IMR-90 (cell line): ENCODE measurements at regions not wholly inside any gene's neighbourhood (a gene's known extent, or its start where the extent isn't known, plus 50 kb on each side); places are given as distances from the start of the nearest gene placed in this dataset.

Experiments used
- ATAC-seq: fragments of 200-7000 bp; cut with Tn5 transposase; 2 replicates; pipeline ENCODE4 v1.9.1; 2020; ENCODE audit warnings: low read depth, mild to moderate bottlenecking, moderate library complexity
- BruUV-seq: library from RNA; stranded (reverse); fragments of 400-500 nt; replicated peaks from 2 replicates; lab custom pipeline; 2021; lab: Mats Ljungman, UMichigan
- CTCF ChIA-PET: fragments of 300-600 bp; formaldehyde crosslinking; extraction: SDS; loops from one replicate; lab custom pipeline; 2021; ENCODE audit warnings: antibody characterized with exemption; lab: Yijun Ruan, JAX
- POLR2A ChIA-PET: fragments of 300-600 bp; sonication (Branson Sonifier 250); formaldehyde crosslinking; loops from one replicate; lab custom pipeline; 2022; ENCODE audit warnings: antibody characterized with exemption; ENCODE audit not compliant: unreplicated experiment; lab: Charles Lee
- DNase-seq: peaks from one replicate; pipeline ENCODE4 v3.0.0; 2013
- H2AFZ ChIP-seq: replicated peaks from 2 replicates; pipeline ENCODE3; 2013; ENCODE audit warnings: low read length, mild to moderate bottlenecking; ENCODE audit not compliant: poor library complexity
- H2AK5ac ChIP-seq: 2 replicates; pipeline ENCODE4 v1.6.1; 2013; ENCODE audit warnings: low read depth, low read length, inconsistent platforms
- H2AK9ac ChIP-seq: replicated peaks from 2 replicates; pipeline ENCODE3; 2013; ENCODE audit warnings: mild to moderate bottlenecking, low read depth, low read length, moderate library complexity; ENCODE audit not compliant: poor library complexity
- H2BK120ac ChIP-seq: 2 replicates; pipeline ENCODE4 v1.6.1; 2013; ENCODE audit warnings: low read depth, low read length, inconsistent platforms
- H2BK15ac ChIP-seq: 3 replicates; pipeline ENCODE4 v1.6.1; 2013; ENCODE audit warnings: low read depth, low read length, inconsistent platforms
- H2BK20ac ChIP-seq: 2 replicates; pipeline ENCODE4 v1.6.1; 2013; ENCODE audit warnings: low read depth, mild to moderate bottlenecking, inconsistent platforms, low read length, moderate library complexity
- H2BK5ac ChIP-seq: 2 replicates; pipeline ENCODE4 v1.6.1; 2013; ENCODE audit warnings: mild to moderate bottlenecking, low read depth, low read length, inconsistent platforms; ENCODE audit not compliant: poor library complexity, severe bottlenecking
- H3K14ac ChIP-seq: replicated peaks from 2 replicates; pipeline ENCODE4 v1.6.1; 2013; ENCODE audit warnings: low read depth, low read length, inconsistent platforms
- H3K18ac ChIP-seq: 2 replicates; pipeline ENCODE4 v1.6.1; 2013; ENCODE audit warnings: low read depth, low read length, control low read depth
- H3K23ac ChIP-seq: 2 replicates; pipeline ENCODE4 v1.6.1; 2013; ENCODE audit warnings: low read depth, low read length, inconsistent platforms
- H3K27ac ChIP-seq: 2 replicates; pipeline ENCODE4 v1.5.1; 2013; ENCODE audit warnings: mild to moderate bottlenecking, control low read depth, low read length; ENCODE audit not compliant: insufficient read depth
- H3K27me3 ChIP-seq: 2 replicates; pipeline ENCODE4 v1.6.1; 2013; ENCODE audit warnings: low read length; ENCODE audit not compliant: control insufficient read depth, insufficient read depth
- H3K36me3 ChIP-seq: 2 replicates; pipeline ENCODE4 v1.6.1; 2013; ENCODE audit warnings: low read length, mixed read lengths; ENCODE audit not compliant: control insufficient read depth, insufficient read depth
- H3K4ac ChIP-seq: 2 replicates; pipeline ENCODE4 v1.6.1; 2013; ENCODE audit warnings: low read depth, low read length, inconsistent platforms
- H3K4me1 ChIP-seq: 2 replicates; pipeline ENCODE4 v1.6.1; 2013; ENCODE audit warnings: low read length, mixed read lengths; ENCODE audit not compliant: control insufficient read depth, insufficient read depth
- H3K4me2 ChIP-seq: 2 replicates; pipeline ENCODE4 v1.6.1; 2013; ENCODE audit warnings: low read depth, mild to moderate bottlenecking, control low read depth, low read length, moderate library complexity
- H3K4me3 ChIP-seq: 2 replicates; pipeline ENCODE4 v1.5.1; 2013; ENCODE audit warnings: low read depth, mild to moderate bottlenecking, control low read depth, low read length, moderate library complexity; ENCODE audit not compliant: insufficient read depth
- H3K56ac ChIP-seq: 2 replicates; pipeline ENCODE4 v1.6.1; 2013; ENCODE audit warnings: low read length, inconsistent platforms; ENCODE audit not compliant: insufficient read depth; ENCODE audit errors: extremely low read depth
- H3K79me1 ChIP-seq, 2 experiments: 2 replicates each; pipeline ENCODE4 v1.6.1; 2013; ENCODE audit warnings: low read length in 2 of 2, inconsistent platforms in 1 of 2, low read depth in 1 of 2
- H3K9ac ChIP-seq: 2 replicates; pipeline ENCODE4 v1.6.1; 2013; ENCODE audit warnings: low read depth, low read length, control low read depth
- H3K9me1 ChIP-seq: 2 replicates; pipeline ENCODE4 v1.6.1; 2013; ENCODE audit warnings: low read length, inconsistent platforms; ENCODE audit not compliant: insufficient read depth
- H3K9me3 ChIP-seq: 2 replicates; pipeline ENCODE4 v1.6.1; 2013; ENCODE audit warnings: low read length; ENCODE audit not compliant: control insufficient read depth, insufficient read depth
- H4K20me1 ChIP-seq: 2 replicates; pipeline ENCODE4 v1.6.1; 2013; ENCODE audit warnings: low read length, inconsistent platforms; ENCODE audit not compliant: insufficient read depth
- H4K5ac ChIP-seq: 2 replicates; pipeline ENCODE4 v1.6.1; 2013; ENCODE audit warnings: mild to moderate bottlenecking, low read depth, low read length, control low read depth
- H4K8ac ChIP-seq, 2 experiments: 2 replicates each; pipeline ENCODE4 v1.6.1; 2013; ENCODE audit warnings: low read depth in 2 of 2, low read length in 2 of 2, control low read depth in 1 of 2, inconsistent platforms in 1 of 2
- H4K91ac ChIP-seq: 2 replicates; pipeline ENCODE4 v1.6.1; 2013; ENCODE audit warnings: low read depth, low read length, inconsistent platforms; ENCODE audit not compliant: insufficient read depth
- BHLHE40 ChIP-seq: fragments of 150-350 bp; IDR thresholded peaks from 2 replicates; pipeline ENCODE4 v1.6.1; 2016; ENCODE audit warnings: mild to moderate bottlenecking, low read depth, low read length
- CEBPB ChIP-seq: IDR thresholded peaks from 2 replicates; pipeline ENCODE4 v1.6.1; 2012; ENCODE audit warnings: low read depth, low read length, improper control_type of control experiment
- CHD1 ChIP-seq: IDR thresholded peaks from 2 replicates; pipeline ENCODE4 v1.6.1; 2012; ENCODE audit warnings: low read depth, low read length, improper control_type of control experiment
- FOS ChIP-seq: fragments of 150-350 bp; IDR thresholded peaks from 2 replicates; pipeline ENCODE4 v1.6.1; 2016; ENCODE audit warnings: low read depth, low read length
- MAFK ChIP-seq: IDR thresholded peaks from 2 replicates; pipeline ENCODE4 v1.6.1; 2012; ENCODE audit warnings: low read depth, low read length, improper control_type of control experiment
- MAZ ChIP-seq: IDR thresholded peaks from 2 replicates; pipeline ENCODE4 v1.6.1; 2012; ENCODE audit warnings: low read depth, mild to moderate bottlenecking, low read length, improper control_type of control experiment, moderate library complexity, borderline replicate concordance
- MXI1 ChIP-seq: IDR thresholded peaks from 2 replicates; pipeline ENCODE4 v1.6.1; 2012; ENCODE audit warnings: low read depth, mild to moderate bottlenecking, low read length, moderate library complexity, borderline replicate concordance
- NFE2L2 ChIP-seq: fragments of 150-350 bp; IDR thresholded peaks from 2 replicates; pipeline ENCODE4 v1.6.1; 2016; ENCODE audit warnings: low read depth, mild to moderate bottlenecking, low read length
- POLR2A ChIP-seq: IDR thresholded peaks from 2 replicates; pipeline ENCODE4 v1.6.1; 2012; ENCODE audit warnings: mild to moderate bottlenecking, low read depth, low read length
- RAD21 ChIP-seq: IDR thresholded peaks from 2 replicates; pipeline ENCODE4 v1.6.1; 2012; ENCODE audit warnings: low read length, improper control_type of control experiment
- RFX5 ChIP-seq: IDR thresholded peaks from 2 replicates; pipeline ENCODE4 v1.8.0; 2012; ENCODE audit warnings: low read depth, mild to moderate bottlenecking, low read length, moderate library complexity
- SMC3 ChIP-seq: fragments of 150-350 bp; IDR thresholded peaks from 2 replicates; pipeline ENCODE4 v1.6.1; 2016; ENCODE audit warnings: low read depth, mild to moderate bottlenecking, antibody characterized with exemption, low read length, moderate library complexity
- WGBS, 2 experiments: methylation state at CpG; one replicate each; pipeline versions ENCODE4 v1.1.5 to v1.1.7; 2013; ENCODE audit warnings: missing lambda C conversion rate in 2 of 2; ENCODE audit not compliant: insufficient read length in 1 of 2; ENCODE audit errors: extremely low coverage in 2 of 2; 5-methylcytosine and 5-hydroxymethylcytosine counted together
- dilution Hi-C: fragments of 300-500 bp; cut with HindIII; formaldehyde crosslinking; loops from one replicate; pipeline ENCODE4 v1.14.3; 2018; ENCODE audit warnings: low sequenced_read_pairs; ENCODE audit not compliant: unreplicated experiment
- in situ Hi-C: fragments of 300-500 bp; cut with MboI; formaldehyde crosslinking; loops from 3 replicates; pipeline ENCODE4 v1.14.3; 2019; ENCODE audit warnings: low sequenced_read_pairs, inconsistent platforms, mixed read lengths
- intact Hi-C: fragments of 100-400 bp; cut with micrococcal nuclease; formaldehyde crosslinking; loops from 2 replicates; pipeline ENCODE4 v1.10.0; 2022
- TF ChIP-seq, protein P1 (sequence below): conservative IDR thresholded peaks from 2 replicates; pipeline ENCODE4 v1.5.1; 2012; ENCODE audit warnings: mild to moderate bottlenecking, low read depth, low read length, improper control_type of control experiment
- TF ChIP-seq, protein P2 (sequence below): fragments of 150-350 bp; IDR thresholded peaks from 2 replicates; pipeline ENCODE4 v1.6.1; 2017; ENCODE audit warnings: mild to moderate bottlenecking, antibody characterized with exemption, low read length, low read depth
- TF ChIP-seq, protein P3 (sequence below): fragments of 150-350 bp; IDR thresholded peaks from 2 replicates; pipeline ENCODE4 v1.6.1; 2016; ENCODE audit warnings: low read depth, mild to moderate bottlenecking, low read length, moderate library complexity, borderline replicate concordance

DNA sequence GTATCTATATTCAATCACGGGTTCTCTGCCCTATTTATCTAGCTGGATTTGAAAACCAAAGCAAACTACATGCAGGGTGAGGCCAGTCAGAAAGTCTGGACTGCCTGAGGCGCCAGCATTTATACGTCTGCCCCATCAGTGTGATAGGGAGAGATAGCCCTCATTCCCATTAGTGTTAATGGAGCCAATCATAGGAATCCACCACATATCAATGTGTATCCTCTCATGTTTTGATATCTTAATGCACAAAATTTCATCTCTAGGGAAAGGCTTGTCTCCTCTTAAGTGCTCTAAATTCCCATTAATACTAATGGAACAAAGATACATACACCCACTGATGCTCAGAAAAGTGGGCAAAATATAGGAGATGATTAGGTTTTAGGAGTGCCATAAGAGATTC lies 376.2 kb downstream of the BTBD3 start:
- H2AFZ ChIP-seq: no peak overlapping the region
- H4K91ac ChIP-seq: no peak overlapping the region
- H3K23ac ChIP-seq: no peak overlapping the region
- H3K9me3 ChIP-seq: peaks cover 10% of the 10 kb centered on the region; the same call in 1 of the 2 replicates
- no peak overlapping the region for H4K5ac ChIP-seq
- no peak overlapping the region for H3K18ac ChIP-seq
- ChIA-PET POLR2A (no interaction called here), CTCF (no interaction called here)
- DNase-seq (no peak), ATAC-seq (no peak)
- no peak overlapping the region for H3K4me2 ChIP-seq
- no peak overlapping the region for H3K4ac ChIP-seq
- dilution Hi-C loops: no loop called here
- no peaks in the 10 kb centered on the region for H3K79me1 ChIP-seq
- no CpG with 5 or more reads among the region's 3 CpGs for WGBS, 2 experiments
- BruUV-seq: no TSS peak
- no peak overlapping the region for H3K9ac ChIP-seq
- no peaks in the 10 kb centered on the region for H4K20me1 ChIP-seq
- intact Hi-C loops: no loop called here
- TF ChIP-seq BHLHE40: no peak
- TF ChIP-seq MAFK: no peak
- TF ChIP-seq MXI1: no peak
- no peak for TF ChIP-seq RFX5
- no peak for TF ChIP-seq RAD21
- no peak for TF ChIP-seq MAZ
- TF ChIP-seq CEBPB: no peak
- TF ChIP-seq FOS: no peak
- no peak for TF ChIP-seq SMC3
- TF ChIP-seq, protein P1, sequence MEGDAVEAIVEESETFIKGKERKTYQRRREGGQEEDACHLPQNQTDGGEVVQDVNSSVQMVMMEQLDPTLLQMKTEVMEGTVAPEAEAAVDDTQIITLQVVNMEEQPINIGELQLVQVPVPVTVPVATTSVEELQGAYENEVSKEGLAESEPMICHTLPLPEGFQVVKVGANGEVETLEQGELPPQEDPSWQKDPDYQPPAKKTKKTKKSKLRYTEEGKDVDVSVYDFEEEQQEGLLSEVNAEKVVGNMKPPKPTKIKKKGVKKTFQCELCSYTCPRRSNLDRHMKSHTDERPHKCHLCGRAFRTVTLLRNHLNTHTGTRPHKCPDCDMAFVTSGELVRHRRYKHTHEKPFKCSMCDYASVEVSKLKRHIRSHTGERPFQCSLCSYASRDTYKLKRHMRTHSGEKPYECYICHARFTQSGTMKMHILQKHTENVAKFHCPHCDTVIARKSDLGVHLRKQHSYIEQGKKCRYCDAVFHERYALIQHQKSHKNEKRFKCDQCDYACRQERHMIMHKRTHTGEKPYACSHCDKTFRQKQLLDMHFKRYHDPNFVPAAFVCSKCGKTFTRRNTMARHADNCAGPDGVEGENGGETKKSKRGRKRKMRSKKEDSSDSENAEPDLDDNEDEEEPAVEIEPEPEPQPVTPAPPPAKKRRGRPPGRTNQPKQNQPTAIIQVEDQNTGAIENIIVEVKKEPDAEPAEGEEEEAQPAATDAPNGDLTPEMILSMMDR: no peak
- TF ChIP-seq, protein P2, sequence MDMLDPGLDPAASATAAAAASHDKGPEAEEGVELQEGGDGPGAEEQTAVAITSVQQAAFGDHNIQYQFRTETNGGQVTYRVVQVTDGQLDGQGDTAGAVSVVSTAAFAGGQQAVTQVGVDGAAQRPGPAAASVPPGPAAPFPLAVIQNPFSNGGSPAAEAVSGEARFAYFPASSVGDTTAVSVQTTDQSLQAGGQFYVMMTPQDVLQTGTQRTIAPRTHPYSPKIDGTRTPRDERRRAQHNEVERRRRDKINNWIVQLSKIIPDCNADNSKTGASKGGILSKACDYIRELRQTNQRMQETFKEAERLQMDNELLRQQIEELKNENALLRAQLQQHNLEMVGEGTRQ: no peak
- TF ChIP-seq POLR2A: no peak
- TF ChIP-seq, protein P3, sequence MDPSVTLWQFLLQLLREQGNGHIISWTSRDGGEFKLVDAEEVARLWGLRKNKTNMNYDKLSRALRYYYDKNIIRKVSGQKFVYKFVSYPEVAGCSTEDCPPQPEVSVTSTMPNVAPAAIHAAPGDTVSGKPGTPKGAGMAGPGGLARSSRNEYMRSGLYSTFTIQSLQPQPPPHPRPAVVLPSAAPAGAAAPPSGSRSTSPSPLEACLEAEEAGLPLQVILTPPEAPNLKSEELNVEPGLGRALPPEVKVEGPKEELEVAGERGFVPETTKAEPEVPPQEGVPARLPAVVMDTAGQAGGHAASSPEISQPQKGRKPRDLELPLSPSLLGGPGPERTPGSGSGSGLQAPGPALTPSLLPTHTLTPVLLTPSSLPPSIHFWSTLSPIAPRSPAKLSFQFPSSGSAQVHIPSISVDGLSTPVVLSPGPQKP: no peak
- no peak for TF ChIP-seq NFE2L2
- TF ChIP-seq CHD1: no peak
- H3K27ac ChIP-seq: no peak overlapping the region
- H4K8ac ChIP-seq: no peak overlapping the region
- H3K4me3 ChIP-seq: no peak overlapping the region
- H3K14ac ChIP-seq: no peak overlapping the region
- no peak overlapping the region for H2AK9ac ChIP-seq
- H3K4me1 ChIP-seq: no peaks in the 10 kb centered on the region
- no peaks in the 10 kb centered on the region for H3K36me3 ChIP-seq
- no peak overlapping the region for H2BK120ac ChIP-seq
- H2BK15ac ChIP-seq: no peak overlapping the region
- no peak overlapping the region for H2AK5ac ChIP-seq
- H3K9me1 ChIP-seq: no peaks in the 10 kb centered on the region
- H3K56ac ChIP-seq: no peak overlapping the region
- H2BK5ac ChIP-seq: no peak overlapping the region
- in situ Hi-C loops: no loop called here
- no peak overlapping the region for H2BK20ac ChIP-seq
- H3K27me3 ChIP-seq: no peaks in the 10 kb centered on the region
